Testis (tissue), 2 donors: ENCODE measurements at regions not wholly inside any gene's neighbourhood (a gene's known extent, or its start where the extent isn't known, plus 50 kb on each side); places are given as distances from the start of the nearest gene placed in this dataset.

Experiments
- DNase-seq: peaks from one replicate; pipeline ENCODE4 v3.0.0-alpha.2; 2019
- H3K27ac ChIP-seq, 2 donors: fragments of 200-600 bp; sonication (generic); one replicate each; pipeline ENCODE4 v1.5.1; 2019
- H3K27me3 ChIP-seq: fragments of 200-600 bp; sonication (generic); one replicate; pipeline ENCODE4 v1.5.1; 2019
- H3K36me3 ChIP-seq: fragments of 200-600 bp; sonication (generic); one replicate; pipeline ENCODE4 v1.5.1; 2017; ENCODE audit warnings: low read depth; ENCODE audit errors: missing control alignments
- H3K4me1 ChIP-seq: fragments of 200-600 bp; sonication (generic); one replicate; pipeline ENCODE4 v1.5.1; 2019
- H3K4me3 ChIP-seq, 2 donors: fragments of 200-600 bp; sonication (generic); one replicate each; pipeline ENCODE4 v1.5.1; 2017 to 2019
- H3K9me3 ChIP-seq: fragments of 200-600 bp; sonication (generic); one replicate; pipeline ENCODE4 v1.5.1; 2017
- CTCF ChIP-seq, 3 experiments: fragments of 450-650 bp in 2 of 3; fragments of 200-600 bp in 1 of 3; sonication (generic) in 1 of 3; IDR thresholded peaks; one replicate each; pipeline ENCODE4 v1.5.1; 2016 to 2019; ENCODE audit warnings: antibody characterized with exemption in 3 of 3, mild to moderate bottlenecking in 2 of 3, moderate library complexity in 1 of 3
- POLR2A ChIP-seq: fragments of 450-650 bp; IDR thresholded peaks from one replicate; pipeline ENCODE4 v1.6.1; 2017; ENCODE audit warnings: antibody characterized with exemption, mild to moderate bottlenecking, moderate library complexity
- WGBS, 2 donors: methylation state at CpG; one replicate each; pipeline ENCODE4 v1.1.5; 2018; 5-methylcytosine and 5-hydroxymethylcytosine counted together
- intact Hi-C: fragments of 100-400 bp; cut with DNase I; formaldehyde crosslinking; loops from one replicate; pipeline ENCODE4 v1.15.1; 2023; ENCODE audit warnings: low total_unique reads

- no peaks in the 10 kb centered on the region for H3K27me3 ChIP-seq
- H3K4me1 ChIP-seq = no peaks in the 10 kb centered on the region
- no peak overlapping the region for H3K27ac ChIP-seq
- DNase-seq = no peak
- H3K36me3 ChIP-seq = no peaks in the 10 kb centered on the region
- 95 to 100% methylated on average over 2 of the region's 2 CpGs for WGBS, 2 donors
- no peak overlapping the region for H3K4me3 ChIP-seq
- no peaks in the 10 kb centered on the region for H3K9me3 ChIP-seq
- intact Hi-C loops = no loop called here
- TF ChIP-seq CTCF (IDR thresholded peaks at IDR 0.05) = no peak
These were observed 67.7 kb upstream of the SERPINE2 start for GRCh38 chr2:224106794-224107193.

- Histone ChIP-seq H3K4me1 (no peaks in the 10 kb centered on the region), H3K27ac (no peak overlapping the region), H3K9me3 (no peaks in the 10 kb centered on the region), H3K27me3 (no peaks in the 10 kb centered on the region), H3K4me3 (no peak overlapping the region), H3K36me3 (no peaks in the 10 kb centered on the region)
- no peak for DNase-seq
- 90 to 93% methylated on average over 1 of the region's 1 CpG for WGBS, 2 donors
- TF ChIP-seq CTCF (IDR thresholded peaks at IDR 0.05) (no peak), POLR2A (no peak)
- intact Hi-C loops = no loop called here
These were observed 65.7 kb upstream of the SERPINE2 start for GRCh38 chr2:224104668-224105386.

GRCh38 chr2:224103651-224104050 is 64.6 kb upstream of the SERPINE2 start:
- no peak for TF ChIP-seq POLR2A
- no peak for TF ChIP-seq CTCF (IDR thresholded peaks at IDR 0.05)
- Histone ChIP-seq H3K27me3 (no peaks in the 10 kb centered on the region), H3K4me1 (no peaks in the 10 kb centered on the region), H3K27ac (no peak overlapping the region), H3K36me3 (no peaks in the 10 kb centered on the region), H3K4me3 (no peak overlapping the region), H3K9me3 (no peaks in the 10 kb centered on the region)
- WGBS, 2 donors = 76% methylated on average over 5 of the region's 5 CpGs
- DNase-seq = no peak
- intact Hi-C loops = no loop called here

GRCh38 chr2:224102991-224103390 is 63.9 kb upstream of the SERPINE2 start:
- no peaks in the 10 kb centered on the region for H3K9me3 ChIP-seq
- no peak for TF ChIP-seq CTCF (IDR thresholded peaks at IDR 0.05)
- no peak for TF ChIP-seq POLR2A
- DNase-seq = no peak
- intact Hi-C loops = no loop called here
- no peak overlapping the region for H3K4me3 ChIP-seq
- H3K27ac ChIP-seq = no peak overlapping the region
- WGBS, 2 donors = 73 to 79% methylated on average over 1 of the region's 1 CpG
- no peaks in the 10 kb centered on the region for H3K36me3 ChIP-seq
- H3K4me1 ChIP-seq = no peaks in the 10 kb centered on the region
- no peaks in the 10 kb centered on the region for H3K27me3 ChIP-seq
